A673 (cell line): ENCODE measurements at regions not wholly inside any gene's neighbourhood (a gene's known extent, or its start where the extent isn't known, plus 50 kb on each side); places are given as distances from the start of the nearest gene placed in this dataset.

Experiments
- EZH2 ChIP-seq: fragments of 200-600 bp; sonication (generic); IDR thresholded peaks from 2 replicates; pipeline ENCODE4 v1.6.1; 2017; ENCODE audit warnings: borderline replicate concordance, low read depth, mild to moderate bottlenecking, mixed read lengths, antibody characterized with exemption, low read length; ENCODE audit not compliant: poor library complexity, severe bottlenecking
- TF ChIP-seq, protein P1 (sequence below): fragments of 300-800, 200-600 bp; sonication (generic); conservative IDR thresholded peaks from 2 replicates; pipeline ENCODE4 v1.5.1; 2017; ENCODE audit warnings: low read depth, mild to moderate bottlenecking, antibody characterized with exemption, low read length, moderate library complexity, mixed read lengths

DNA sequence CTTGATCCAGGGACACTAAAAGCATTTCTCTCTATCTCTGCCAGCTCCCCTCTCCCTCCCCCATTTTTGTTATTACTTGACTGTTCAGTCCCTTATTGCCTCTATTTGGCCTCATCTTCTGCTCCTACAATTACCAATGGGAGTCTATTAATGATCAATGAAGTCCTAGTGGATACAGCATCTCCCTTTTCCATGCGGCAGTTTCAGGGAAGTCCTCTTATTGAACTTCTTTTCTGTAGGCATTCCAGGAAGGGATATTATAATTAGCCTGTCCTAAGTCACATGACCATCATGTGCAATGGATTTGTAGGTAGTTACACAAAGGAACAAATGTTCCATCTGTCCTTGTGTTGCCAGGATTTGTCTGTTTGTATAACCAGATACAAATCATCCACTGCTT is 495.1 kb upstream of the CNTNAP5 start:
- TF ChIP-seq, protein P1, sequence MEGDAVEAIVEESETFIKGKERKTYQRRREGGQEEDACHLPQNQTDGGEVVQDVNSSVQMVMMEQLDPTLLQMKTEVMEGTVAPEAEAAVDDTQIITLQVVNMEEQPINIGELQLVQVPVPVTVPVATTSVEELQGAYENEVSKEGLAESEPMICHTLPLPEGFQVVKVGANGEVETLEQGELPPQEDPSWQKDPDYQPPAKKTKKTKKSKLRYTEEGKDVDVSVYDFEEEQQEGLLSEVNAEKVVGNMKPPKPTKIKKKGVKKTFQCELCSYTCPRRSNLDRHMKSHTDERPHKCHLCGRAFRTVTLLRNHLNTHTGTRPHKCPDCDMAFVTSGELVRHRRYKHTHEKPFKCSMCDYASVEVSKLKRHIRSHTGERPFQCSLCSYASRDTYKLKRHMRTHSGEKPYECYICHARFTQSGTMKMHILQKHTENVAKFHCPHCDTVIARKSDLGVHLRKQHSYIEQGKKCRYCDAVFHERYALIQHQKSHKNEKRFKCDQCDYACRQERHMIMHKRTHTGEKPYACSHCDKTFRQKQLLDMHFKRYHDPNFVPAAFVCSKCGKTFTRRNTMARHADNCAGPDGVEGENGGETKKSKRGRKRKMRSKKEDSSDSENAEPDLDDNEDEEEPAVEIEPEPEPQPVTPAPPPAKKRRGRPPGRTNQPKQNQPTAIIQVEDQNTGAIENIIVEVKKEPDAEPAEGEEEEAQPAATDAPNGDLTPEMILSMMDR = no peak
- TF ChIP-seq EZH2 = no peak
